Renal cortex interstitium (tissue), 11 donors: ENCODE measurements at regions not wholly inside any gene's neighbourhood (a gene's known extent, or its start where the extent isn't known, plus 50 kb on each side); places are given as distances from the start of the nearest gene placed in this dataset.

ENCODE experiments used
- DNase-seq, 11 donors: peaks; one replicate each; pipeline ENCODE4 v3.0.0-alpha.2; 2013; ENCODE audit warnings: low read depth in 9 of 11, low spot score in 4 of 11; ENCODE audit errors: extremely low read depth in 1 of 11

DNA sequence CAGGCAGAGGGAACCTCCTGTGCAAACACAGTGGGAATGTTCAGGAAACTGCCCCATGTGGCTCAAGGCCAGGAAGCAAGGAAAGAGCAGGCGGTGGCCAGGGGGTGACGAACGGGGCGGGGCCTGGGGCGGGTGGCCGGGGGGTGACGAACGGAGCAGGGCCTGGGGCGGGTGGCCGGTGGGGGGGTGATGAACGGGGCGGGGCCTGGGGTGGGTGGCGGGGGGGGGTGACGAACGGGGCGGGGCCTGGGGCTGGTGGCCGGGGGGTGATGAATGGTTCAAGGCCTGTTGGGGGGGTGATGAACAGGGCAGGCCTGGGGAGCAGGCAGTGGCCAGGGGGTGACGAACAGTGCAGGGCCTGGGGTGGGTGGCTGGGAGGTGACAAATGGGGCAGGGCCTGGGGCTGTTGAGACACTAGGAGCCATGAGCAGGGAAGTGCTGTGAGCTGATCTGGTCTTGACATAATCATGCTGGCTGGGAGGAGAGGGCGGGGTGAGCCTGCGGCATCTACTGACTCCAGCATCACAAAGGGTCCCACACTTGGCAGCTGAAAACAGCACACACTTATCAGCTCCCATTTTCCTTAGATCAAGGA is 62.7 kb upstream of the FBRSL1 start:
- DNase-seq: no peak

DNA sequence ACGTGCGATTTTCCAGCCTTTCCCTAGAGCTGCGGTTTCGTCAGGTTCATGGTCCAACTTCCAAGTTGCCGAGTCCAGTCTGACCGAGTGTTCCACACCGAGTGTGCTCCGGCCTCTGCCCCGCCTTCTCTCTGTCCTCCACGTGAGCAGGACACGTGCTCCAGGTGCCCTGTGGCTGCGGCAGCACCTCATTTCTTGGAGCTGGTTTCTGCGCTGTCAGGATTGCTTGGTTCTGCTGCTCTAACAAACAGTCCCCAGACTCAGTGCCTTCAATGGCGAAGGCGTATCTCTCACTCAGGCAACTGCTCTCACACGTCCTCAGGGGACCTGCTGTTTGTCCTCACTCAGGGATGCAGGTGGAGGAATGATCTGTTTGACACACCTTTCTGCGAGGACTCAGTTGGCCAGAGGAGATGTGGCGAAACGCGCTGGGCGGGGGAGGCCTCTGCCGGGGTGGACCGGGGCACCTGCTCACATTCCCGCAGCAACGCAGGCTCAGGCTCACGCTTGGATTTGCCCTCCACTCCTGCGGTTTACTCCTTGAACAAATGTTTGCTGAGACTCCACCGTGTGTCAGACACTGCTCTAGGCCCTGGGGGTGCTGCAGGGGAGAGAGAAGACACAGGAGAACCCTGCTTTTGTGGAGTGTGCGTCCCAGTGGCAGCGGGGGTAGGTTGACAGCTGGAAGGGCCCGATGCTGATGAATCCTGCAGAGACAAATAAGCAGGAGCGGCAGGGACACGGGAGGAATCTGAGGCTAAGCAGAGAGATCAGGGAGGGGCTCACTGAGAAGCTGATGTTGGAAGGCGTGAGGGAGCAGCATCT is 63.4 kb upstream of the FBRSL1 start:
- DNase-seq: no peak

DNA sequence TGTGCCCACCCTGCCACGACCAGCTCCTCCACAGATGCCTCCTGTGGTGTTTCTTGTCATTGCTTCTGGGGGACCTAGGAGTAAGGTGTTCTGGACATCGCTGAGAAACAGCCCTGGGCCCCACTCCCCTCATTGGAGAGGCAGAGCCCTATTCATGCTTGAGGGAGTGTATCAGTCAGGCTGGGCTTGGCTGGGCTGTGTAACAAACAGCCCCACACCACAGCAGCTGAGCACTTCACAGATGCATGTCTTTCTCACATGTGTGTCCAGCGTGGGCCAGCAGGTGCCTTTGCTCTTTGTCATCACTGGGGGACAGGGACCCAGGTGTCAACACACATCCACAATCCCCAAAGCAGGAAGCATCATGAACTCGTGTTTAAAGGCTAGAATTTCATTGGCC is 65.1 kb upstream of the FBRSL1 start:
- no peak for DNase-seq

DNA sequence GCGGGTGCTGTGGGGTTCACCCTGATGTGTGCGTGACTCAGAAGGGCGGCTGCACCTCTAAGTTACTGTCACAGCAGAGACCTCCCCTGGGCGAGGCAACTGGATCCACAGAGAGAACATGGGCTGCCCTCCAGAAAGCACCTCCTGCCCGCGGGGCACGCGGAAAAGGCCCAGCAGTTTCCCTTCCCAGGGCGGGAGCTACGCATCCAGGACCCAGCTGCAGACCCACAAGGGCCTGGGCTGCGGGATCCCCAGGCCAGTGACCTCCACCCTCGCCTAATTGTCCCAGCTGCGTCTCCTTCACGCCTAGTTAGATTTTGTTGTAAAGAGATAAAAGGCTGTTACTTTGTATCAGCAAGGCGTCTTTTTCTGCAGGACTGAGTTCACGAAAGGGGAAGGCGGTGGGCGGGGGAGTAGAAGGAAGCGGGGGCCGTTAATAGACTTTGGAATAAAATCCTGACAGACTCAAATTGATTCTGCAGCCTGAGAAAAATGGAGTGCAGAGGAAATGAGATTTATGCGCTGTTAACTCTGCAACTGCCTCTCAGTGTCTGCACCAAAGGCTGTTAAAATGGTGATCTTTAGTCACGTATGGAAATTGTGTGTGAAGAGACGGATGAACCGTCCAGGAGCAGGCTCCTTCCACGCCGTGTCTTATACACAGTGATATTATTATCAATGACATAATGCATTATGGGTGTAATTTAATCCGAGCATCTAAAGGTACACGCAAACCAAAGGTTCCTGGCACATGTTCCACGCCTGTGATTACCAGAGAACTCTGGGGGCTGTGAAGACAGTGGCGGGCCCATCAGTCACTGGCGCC is 65.9 kb upstream of the FBRSL1 start:
- DNase-seq: peak in 4 of 11 donors; percentile 40 to 76 (median 68)

DNA sequence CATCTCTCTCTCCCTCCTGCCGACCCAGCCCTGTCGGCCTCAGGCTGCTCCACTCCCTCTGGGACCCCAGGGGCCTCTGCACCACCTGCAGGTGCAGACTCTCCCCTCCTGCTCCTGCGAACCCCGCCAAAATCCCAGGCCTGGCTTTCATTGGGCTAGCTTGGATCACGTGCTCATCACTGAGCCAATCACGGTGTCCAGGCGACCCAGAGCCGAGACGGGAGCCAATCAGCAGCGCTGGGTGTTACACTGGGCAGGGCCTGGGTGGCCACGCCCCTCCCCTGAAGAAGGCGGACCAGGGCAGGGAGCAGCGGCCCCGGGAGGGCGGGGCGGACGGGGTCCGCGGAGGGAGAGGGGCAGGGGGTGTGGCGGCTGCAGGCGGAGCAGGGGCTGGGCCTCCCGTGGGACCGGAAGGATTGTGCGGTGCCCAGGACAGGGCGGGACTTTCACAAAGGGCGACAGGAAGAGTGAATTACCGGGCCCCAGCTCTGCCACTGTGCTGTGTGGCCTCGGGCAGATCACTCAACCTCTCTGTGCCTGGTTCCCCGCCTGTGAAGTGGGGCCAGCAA is 66.6 kb upstream of the FBRSL1 start:
- DNase-seq: no peak

DNA sequence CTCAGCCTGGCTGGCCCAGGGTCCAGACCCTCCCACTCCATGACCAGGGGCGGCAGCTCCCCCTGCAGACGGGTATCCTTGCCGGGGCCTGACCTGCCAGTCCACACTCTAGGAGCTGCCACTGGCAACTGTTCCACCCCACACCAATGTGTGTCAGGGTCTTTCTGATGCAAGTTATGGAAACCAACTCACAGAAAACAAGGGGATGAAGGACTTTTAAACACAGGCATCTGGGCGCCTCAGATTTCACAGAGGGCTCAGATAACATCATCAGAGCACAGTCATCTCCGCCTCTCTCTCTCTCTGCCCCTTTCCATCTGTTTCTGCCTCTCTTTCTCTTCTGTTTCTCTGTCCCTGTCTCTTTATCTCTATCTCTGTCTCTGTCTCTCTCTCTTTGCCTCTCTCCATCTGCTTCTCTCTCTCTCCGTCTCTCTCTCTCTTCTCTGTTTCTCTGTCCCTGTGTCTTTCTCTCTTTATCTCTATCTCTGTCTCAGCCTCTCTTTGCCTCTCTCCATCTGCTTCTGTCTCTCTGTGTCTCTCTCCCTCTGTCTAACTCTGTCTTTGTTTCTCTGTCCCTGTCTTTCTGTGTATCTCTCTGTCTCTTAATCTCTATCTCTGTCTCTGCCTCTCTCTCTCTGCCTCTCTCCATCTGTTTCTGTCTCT is 67.4 kb upstream of the FBRSL1 start:
- DNase-seq: no peak

DNA sequence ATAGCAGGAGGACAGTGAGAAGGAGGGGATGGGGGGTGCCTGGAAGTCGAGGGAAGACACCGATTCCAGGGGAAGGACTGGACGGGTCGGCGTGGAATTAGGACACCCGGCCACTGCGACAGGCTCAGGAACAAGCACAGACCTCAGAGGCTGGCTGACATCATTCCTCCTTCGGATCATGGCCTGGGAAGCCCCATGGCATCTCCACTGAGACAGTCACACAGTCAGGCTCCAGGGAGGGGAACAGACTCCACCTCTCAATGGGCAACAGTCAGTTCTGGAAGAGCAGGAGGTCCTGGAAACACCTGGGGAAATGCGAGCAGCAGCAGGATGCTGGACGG is 67.9 kb upstream of the FBRSL1 start:
- no peak for DNase-seq

DNA sequence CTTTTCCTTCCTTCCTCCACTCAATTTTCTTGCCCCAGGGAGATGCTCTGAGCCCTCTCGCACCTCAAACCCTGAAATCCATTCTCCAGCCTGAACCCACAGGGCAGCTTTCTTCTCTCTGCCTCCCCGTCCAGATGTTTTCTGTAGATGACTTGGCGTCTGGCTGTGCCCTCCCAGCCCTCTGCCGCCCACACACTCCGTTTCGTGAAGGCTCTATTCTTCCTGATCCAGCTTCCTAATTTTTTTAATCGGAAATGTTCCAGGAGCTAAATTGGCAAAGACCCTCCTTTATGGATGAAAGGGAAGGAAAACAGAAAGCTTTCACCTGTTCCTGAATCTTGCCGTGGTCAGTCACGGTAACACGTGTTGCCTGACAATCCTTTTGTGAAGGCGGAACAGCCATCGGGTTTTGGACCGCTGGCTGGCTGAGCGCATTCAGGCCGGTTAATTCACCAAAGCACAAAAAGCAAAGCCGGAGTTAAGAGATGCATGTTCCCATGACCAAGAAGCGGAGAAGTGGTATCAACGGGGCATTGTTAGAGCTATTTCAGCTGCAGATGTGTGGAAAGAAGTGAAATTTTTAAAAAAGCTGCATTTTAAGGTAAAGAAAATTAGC is 70.2 kb upstream of the FBRSL1 start:
- no peak for DNase-seq

DNA sequence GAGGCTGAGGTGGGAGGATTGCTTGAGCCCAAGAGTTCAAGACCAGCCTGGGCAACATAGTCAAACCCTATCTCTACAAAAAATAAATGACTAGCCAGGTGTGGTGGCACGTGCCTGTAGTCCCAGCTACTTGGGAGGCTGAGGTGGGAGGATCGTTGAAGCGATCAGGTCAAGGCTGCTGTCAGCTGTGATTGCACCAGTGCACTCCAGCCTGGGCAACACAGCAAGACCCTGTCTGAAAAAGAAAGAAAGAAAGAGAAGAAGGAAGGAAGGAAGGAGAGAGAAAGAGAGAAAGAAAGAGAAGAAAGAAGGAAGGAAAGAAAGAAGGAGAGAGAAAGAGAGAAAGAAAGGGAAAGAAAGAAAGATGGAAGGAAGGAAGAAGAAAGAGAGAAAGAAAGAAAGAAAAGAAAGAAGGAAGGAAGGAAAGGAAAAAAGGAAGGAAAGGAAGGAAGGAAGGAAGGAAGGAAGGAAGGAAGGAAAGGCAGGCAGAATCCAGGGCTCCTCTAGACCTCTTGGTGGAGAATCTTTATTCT is 71.5 kb upstream of the FBRSL1 start:
- DNase-seq: no peak

DNA sequence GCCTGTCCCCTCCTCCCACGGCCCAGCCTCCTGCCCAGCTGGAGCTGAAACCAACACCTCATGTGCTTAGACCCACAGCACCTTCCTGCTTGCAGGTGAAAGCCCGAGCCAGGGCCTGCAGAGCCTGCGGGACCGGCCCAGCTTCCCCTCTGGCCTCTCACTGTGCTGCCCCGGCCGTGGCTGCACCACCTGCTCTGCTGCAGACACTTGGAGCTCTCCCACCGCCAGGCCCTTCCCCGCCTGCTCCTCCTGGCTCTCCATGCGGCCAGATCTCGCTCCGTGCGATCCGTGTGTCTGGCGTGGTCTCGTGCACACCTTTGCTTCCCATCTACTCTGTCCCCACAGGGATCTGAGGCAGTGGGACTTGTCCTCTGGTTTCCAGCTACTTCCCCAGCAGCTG is 72.2 kb upstream of the FBRSL1 start:
- no peak for DNase-seq

DNA sequence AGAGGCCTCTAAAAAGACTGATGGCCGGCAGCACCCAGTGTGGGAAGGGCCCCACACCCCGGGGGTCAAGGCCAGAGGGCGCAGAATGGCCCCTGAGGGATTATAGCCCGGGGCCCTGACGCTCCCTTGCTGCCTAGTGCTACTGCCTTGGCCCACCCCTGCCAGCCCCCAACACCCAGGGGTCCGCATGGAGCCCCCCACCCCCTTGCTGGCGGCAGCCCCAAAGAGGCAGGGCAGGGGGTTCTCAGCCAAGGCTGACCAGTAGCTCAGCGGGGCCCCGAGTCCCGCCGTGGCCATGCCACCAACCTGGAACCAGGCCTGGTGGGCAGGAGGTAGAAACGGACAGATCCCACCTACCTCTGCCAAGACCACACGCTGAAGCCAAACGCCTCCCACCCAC is 73.1 kb upstream of the FBRSL1 start:
- DNase-seq: no peak

DNA sequence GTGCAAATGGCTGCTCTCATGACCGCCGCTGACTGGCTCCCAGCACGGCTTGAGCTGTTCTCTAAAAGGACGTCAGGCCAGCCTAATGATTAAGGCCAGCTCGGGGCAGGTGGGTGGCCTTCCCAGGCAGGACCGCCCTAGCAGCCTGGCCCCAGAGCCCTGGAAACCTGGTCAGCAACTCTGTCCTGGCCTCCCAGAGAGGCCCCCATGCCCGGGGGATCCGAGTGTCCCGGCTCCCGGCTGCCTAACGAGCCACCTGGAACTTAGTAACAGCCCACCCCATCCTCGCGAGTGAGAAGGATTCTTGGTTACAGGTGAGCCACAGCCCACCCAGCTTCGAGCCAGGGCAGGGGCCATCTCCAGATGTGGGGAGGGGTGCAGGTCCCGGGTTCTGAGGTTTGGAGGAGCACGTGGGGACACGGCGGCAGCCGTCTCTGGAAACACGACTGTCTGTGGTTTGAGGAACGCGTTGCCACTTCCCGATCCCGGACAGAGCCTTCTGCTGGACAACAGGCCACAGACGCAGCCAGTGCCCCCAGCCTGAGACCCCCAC is 73.8 kb upstream of the FBRSL1 start:
- DNase-seq: no peak

DNA sequence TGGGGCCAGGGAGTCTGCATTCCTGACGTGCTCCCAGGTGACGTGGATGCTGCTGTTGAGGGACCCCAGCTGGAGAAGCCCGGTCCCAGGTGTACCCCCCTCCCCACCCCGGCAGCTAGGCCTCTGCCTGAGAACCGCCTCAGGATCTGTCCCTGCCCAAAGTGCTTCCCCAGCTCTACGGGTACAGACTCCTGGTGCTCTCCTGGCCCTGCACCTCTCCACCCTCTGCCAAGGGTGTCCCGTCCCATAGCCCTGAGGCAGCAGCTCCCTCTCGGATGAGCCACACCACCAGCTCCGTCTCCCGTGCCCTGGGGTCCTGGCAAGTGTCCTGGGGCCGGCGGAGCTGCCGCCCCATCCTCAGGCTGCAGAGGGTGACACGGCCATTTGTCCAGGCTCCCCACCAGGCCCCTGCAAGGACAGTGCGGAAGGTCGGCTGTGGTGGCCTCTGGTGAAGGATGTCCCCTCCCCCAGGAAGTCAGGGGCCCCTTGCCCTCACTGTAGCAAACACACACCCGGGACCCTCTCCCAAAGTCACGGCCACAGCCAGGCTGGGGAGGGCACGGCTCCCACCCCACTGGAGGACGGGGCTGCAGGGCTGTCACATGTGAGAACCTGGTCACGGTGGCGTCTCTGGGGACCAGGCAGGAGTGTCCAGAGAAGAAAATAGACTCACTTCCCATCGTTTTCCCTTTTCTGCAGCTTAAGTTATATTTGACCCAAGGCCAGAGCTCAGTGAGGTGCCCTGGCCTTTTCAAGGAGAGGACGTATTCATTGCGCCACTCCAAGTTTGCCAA is 74.4 kb upstream of the FBRSL1 start:
- DNase-seq: no peak

DNA sequence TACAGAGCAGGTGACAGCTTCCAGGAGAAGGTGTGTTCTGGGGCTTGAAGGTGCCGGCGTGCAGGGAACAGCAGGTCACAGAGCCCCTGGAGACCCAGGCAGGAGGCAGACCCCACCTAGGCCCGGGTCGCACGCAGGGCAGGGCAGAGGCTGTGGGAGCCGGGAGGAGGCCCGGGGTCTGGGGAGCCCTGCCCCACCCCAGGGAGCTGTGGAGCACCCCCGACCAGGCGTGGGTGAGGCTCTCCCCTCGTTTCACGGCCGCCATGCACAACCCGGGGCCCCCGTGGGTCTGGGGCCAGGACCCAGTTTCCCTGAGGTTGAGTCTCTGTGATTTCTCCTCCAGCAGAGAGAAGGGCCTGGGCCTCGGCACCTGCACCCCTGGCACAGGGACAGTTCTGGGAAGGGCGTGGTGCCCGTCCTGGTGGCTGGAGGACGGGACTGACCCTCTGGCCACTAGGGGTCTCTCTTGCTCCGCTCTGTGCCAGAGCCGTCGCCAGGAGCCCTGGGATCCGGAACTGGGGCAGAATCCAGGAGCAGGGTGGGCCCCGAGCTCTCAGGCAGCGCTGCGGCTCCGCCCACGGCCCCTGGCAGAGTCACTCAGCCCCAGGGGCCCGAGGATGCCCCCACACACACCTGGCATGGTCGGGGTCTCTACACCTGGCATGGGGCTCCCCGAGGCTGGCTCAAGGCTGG is 75.2 kb upstream of the FBRSL1 start:
- peak in 6 of 11 donors; percentile 65 to 79 (median 74) for DNase-seq

DNA sequence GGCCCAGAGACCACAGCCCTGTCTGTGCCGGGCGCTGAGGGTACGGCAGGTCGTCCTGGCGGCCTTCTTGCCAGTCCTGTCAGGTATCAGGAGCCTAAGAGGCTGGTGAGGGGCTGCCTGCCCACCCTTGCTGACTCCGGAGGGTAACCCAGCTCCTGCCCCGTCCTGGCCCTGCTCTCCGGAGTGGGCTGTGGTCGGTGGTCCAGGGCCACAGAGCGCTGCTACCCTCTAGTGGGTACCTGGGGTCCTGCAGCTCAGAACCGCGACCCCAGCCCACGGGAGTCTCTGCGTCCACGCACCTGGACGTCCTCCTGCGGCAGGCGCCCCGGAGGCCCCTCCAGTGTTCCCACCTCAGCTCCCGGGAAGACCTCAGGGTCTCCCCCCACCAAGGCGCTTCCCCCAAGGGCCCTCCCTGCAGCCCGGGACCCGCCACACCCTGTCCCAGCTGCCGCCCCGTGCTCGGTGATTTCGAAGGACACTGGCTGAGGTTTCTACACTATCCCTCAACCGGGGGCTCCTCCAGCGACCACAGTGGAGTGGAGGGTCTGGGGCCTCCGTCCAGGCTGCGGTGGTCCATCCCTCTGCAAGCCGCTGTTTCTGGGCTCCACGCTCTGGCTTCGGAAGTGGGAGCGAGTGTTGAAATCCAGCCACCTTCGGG is 75.9 kb upstream of the FBRSL1 start:
- DNase-seq: no peak

DNA sequence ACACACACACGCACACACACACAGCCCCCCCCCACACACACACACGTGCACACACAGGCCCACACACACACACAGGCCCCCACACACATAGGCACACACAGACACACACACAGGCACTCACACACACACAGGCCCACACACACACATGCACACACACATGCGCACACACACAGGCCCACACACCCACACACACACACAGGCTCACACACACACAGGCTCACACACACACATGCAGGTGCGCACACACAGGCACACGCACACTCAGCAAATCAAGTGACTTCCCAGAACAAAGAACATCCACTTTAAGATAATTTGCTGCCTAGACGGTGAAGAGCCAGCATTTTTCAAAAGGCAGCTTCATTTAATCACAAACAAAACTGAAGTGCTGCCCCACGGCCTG is 78.5 kb upstream of the FBRSL1 start:
- no peak for DNase-seq

DNA sequence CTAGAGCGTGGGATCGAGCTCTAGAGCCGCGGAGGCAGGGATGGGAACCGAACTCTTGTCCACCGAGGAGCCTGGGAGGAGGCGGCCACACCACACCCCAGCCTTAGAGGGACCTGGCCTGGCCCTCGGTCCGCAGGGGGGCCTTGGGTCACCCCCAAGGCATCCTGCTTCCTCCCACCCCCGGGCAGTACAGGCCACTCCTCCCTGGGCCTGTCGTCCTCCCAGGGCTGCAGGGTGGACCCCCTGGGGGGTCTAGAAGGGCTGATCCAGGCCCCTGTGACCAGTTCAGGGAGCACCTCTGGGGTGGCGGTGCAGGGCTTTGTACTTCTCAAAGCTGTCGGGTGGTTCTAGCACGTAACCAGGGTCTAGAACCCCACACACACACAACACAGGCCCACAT is 79.1 kb upstream of the FBRSL1 start:
- no peak for DNase-seq
